ENCODE measurements at regions not wholly inside any gene's neighbourhood (a gene's known extent, or its start where the extent isn't known, plus 50 kb on each side); places are given as distances from the start of the nearest gene placed in this dataset.
"Not testable (repeated sequence)": the region's sequence is repeated elsewhere in the genome, so short reads cannot be mapped to it uniquely, and the experiment has no call there.

DNA sequence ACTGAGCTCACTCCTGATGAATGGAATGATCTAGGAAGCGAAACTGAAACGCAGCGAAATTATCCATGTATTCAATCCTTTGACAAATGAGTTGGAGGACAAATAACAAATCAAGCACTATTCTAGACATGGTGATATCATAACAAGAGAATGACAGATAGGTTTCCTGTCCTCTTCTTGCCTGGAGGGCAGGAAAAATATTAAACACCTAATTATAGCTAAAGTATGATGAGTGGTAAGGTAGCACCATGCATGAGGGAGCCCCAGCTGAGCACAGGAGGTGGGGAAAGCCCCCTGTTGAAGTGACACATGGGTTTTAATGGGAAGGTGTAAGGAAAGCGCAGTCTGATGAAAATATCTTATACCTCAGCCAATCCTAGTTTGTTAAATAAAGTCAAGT is 225.2 kb downstream of the NPR3 start:
- Histone ChIP-seq H3K4me2 (no peak overlapping the region), H3K9me3 (replicated peaks in 1 of 11) (no peaks in the 10 kb centered on the region), H3K4me1 (no peaks in the 10 kb centered on the region), H4K20me1 (no peaks in the 10 kb centered on the region), H3K36me3 (no peaks in the 10 kb centered on the region), H3K9ac (no peak overlapping the region), H3K27ac (no peak overlapping the region), H3K27me3 (no peaks in the 10 kb centered on the region), H3K4me3 (no peak overlapping the region)
- no peak for TF ChIP-seq Cebpa-rat (IDR thresholded peaks at IDR 0.05)

DNA sequence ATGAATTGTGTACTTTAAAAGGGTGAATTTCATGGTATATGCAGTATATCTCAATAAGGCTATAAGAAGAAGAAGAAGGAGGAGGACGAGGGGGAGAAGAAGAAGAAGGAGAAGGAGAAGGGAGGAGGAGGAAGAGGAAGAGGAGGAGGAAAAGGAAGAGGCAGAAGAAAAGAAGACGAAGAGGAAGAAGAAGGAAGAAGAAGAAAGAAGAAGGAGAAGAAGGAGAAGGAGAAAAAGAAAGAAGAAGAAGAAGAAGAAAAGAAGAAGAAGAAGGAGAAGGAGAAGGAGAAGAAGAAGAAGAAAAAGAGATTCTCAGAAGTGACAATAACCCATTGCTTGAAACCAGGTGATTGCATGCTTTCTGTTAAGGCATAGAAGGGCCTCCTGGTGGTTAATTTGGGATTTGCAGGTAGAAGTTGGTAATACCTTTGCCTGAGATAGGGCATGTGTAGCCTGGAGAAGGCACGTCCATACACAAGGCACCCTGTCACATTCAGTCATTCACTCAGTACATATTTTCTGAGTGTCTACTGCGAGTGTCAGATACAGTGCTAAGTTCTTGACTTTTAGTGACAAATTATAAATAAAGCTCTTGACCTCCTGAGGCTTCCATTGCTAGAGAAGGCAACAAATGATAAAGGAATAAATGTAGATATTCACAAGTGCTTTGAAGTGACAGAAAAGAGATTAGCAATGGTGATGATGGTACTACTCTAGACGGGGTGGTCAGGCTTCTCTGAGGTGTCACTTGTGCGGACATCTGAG is 231.3 kb downstream of the NPR3 start:
- H4K20me1 ChIP-seq, result no peaks in the 10 kb centered on the region
- H3K9me3 ChIP-seq (replicated peaks in 1 of 11), result no peaks in the 10 kb centered on the region; a peak in 1 of 22 replicates
- no peak overlapping the region for H3K27ac ChIP-seq

DNA sequence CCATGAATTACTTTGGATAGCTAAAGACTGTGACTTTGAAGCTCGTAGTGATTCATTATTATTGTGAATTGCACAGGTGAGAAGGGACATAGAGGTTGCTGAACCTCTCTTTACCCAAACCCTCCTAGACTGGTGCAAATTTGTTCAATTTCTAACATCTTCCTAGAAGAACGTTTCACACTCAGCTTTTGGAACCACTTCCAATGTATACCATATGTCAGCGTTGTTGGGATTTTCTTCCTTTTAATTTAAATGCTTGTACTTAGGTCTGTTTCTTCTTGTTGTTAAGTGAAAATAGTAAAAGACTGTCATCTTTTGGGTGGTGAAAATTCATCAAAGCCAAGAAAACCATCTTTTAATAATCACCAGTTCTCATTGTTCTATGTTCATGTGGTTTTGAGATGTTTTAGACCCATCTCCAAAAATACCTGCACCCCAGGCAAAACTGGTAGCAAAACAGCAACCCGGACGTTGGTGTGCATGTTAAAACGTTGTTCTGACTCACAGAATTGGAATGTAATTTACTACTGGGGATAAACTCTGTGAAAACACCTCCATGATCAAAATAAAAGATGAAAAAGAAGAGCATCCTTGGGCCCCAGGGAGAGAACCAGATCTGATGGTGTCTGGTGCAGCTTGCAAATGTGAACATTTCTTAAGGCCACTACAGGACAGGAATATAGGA is 238.3 kb downstream of the NPR3 start:
- Histone ChIP-seq H4K20me1 (no peaks in the 10 kb centered on the region), H3K27ac (no peak overlapping the region), H3K36me3 (no peaks in the 10 kb centered on the region), H3K4me1 (no peaks in the 10 kb centered on the region), H3K27me3 (no peaks in the 10 kb centered on the region), H3K4me3 (no peak overlapping the region), H3K9me3 (replicated peaks in 1 of 11) (no peaks in the 10 kb centered on the region; a peak in 2 of 22 replicates), H3K4me2 (no peak overlapping the region), H3K9ac (no peak overlapping the region)
- TF ChIP-seq Cebpa-rat (IDR thresholded peaks at IDR 0.05), result no peak

More for the DNA sequence above, 231.3 kb downstream of the NPR3 start:
- Histone ChIP-seq H3K4me3 (no peak overlapping the region), H3K27me3 (no peaks in the 10 kb centered on the region), H3K9ac (no peak overlapping the region), H3K4me2 (no peak overlapping the region), H3K4me1 (no peaks in the 10 kb centered on the region), H3K36me3 (no peaks in the 10 kb centered on the region)
- no peak for TF ChIP-seq Cebpa-rat (IDR thresholded peaks at IDR 0.05)

DNA sequence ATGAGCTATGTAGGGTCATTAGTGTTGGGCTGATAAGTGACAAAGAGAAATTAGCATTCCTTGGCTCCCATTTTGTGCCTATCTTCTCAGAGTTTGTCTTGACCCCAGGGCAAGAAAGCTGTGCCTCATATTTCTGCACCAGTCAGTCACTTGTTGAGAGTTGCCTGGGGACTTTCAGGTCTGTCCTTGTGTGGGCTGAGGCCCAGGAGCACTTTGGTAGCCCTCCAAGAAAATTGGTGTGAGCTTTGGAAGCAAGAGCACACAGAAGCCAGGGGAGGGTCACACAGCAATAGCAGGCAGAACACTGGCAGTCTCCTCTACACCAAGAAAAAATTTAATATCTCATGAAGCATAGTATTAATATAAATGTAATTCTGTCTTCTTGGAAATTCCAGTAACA is 239.9 kb downstream of the NPR3 start:
- H4K20me1 ChIP-seq, result no peaks in the 10 kb centered on the region
- no peak overlapping the region for H3K4me2 ChIP-seq
- H3K9me3 ChIP-seq (replicated peaks in 1 of 11), result no peaks in the 10 kb centered on the region; a peak in 2 of 22 replicates
- H3K27me3 ChIP-seq, result no peaks in the 10 kb centered on the region
- H3K36me3 ChIP-seq, result no peaks in the 10 kb centered on the region
- no peak overlapping the region for H3K27ac ChIP-seq
- no peak overlapping the region for H3K4me3 ChIP-seq
- TF ChIP-seq Cebpa-rat (IDR thresholded peaks at IDR 0.05), result no peak
- no peak overlapping the region for H3K9ac ChIP-seq
- no peaks in the 10 kb centered on the region for H3K4me1 ChIP-seq

DNA sequence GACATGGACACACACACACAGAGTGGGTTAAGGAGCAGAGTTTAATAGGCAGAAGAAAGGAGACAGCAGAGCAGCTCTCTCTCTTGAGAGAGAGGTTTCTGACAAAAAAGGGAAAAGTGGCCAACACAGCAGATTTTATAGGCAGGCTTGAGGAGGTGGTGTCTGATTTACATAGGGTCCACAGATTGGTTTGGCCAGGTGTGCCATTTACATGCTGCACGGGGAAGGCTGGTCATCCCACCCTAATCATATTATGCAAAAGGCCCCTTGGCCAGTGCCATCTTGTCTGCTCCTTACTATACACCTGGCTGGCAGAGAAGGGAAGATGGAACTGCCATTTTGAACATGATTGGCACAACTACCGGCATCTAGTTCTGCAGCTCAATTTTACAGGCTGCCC is 240.8 kb downstream of the NPR3 start:
- H3K4me2 ChIP-seq, result no peak overlapping the region
- no peaks in the 10 kb centered on the region for H3K27me3 ChIP-seq
- H3K27ac ChIP-seq, result no peak overlapping the region
- no peak overlapping the region for H3K9ac ChIP-seq
- no peaks in the 10 kb centered on the region for H3K4me1 ChIP-seq
- H3K4me3 ChIP-seq, result no peak overlapping the region
- H4K20me1 ChIP-seq, result no peaks in the 10 kb centered on the region
- H3K9me3 ChIP-seq (replicated peaks in 1 of 11), result no peaks in the 10 kb centered on the region; a peak in 2 of 22 replicates
- no peaks in the 10 kb centered on the region for H3K36me3 ChIP-seq
- TF ChIP-seq Cebpa-rat (IDR thresholded peaks at IDR 0.05), result no peak

DNA sequence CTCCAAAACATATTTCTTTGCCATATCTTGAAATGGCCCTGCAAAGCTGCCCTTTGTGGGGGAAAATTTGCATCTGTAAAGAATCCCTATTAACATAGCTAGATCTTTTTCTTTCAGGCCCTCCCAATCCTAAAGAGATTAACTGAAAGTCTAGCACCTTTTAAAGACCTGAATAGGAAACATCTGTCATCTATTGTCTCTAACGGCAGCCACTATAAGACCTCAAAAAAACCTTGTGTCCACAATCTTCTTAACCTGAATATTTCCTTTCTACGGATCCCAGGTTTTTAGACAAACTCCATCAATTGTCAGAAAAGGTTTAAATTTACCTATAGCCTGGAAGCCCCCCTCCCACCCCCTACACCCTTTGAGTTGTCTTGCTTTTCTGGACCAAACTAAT is 241.3 kb downstream of the NPR3 start:
- H3K36me3 ChIP-seq; H3K9me3 ChIP-seq (replicated peaks in 1 of 11); H3K9ac ChIP-seq; H3K27me3 ChIP-seq; H4K20me1 ChIP-seq; H3K27ac ChIP-seq; H3K4me2 ChIP-seq; H3K4me1 ChIP-seq; H3K4me3 ChIP-seq: not testable (repeated sequence)

DNA sequence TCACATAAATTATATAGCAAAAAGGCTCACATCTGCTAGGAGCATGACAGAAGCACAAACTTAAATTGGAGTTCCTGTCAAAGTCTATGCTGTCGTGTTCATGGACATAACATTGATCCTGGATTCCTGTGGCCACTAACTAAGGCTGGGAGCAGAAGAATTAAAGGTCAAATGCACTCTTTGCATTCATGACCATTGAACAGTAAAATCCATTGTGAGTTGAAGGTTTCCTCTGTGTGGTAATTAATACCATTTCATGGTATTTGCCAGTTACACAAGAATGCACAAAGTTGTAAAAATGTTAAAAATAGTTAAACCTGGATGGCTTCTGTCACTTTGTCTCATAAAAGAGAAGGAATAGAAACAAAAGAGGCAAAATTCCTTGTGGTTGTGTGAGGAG is 242.6 kb downstream of the NPR3 start:
- Histone ChIP-seq H3K4me1 (no peaks in the 10 kb centered on the region), H3K36me3 (no peaks in the 10 kb centered on the region), H3K27ac (no peak overlapping the region), H3K9ac (no peak overlapping the region), H3K9me3 (replicated peaks in 1 of 11) (no peaks in the 10 kb centered on the region; a peak in 1 of 22 replicates), H3K27me3 (no peaks in the 10 kb centered on the region), H3K4me2 (no peak overlapping the region), H4K20me1 (no peaks in the 10 kb centered on the region), H3K4me3 (no peak overlapping the region)
- TF ChIP-seq Cebpa-rat (IDR thresholded peaks at IDR 0.05), result no peak

DNA sequence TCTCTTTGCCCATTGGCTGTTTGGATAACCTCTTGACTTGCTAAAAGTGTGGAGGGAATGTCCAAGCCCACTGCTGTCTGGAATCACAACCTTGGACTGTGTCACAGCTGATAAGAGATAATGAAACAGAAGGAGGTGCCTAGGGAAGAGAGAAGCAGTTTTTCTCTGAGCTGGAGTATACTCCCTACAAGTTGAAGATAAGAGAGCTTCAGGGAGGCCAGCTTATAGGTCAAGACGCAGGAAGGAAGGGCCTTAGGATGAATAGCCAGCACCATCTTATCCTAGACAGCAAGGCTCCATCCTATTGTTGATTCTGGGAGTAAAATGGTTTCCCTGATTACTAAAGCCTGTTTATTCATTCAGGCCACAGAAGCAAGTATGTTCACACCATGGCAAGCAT is 244.7 kb downstream of the NPR3 start:
- TF ChIP-seq Cebpa-rat (IDR thresholded peaks at IDR 0.05), result no peak
- H3K4me2 ChIP-seq, result no peak overlapping the region
- no peak overlapping the region for H3K9ac ChIP-seq
- H3K9me3 ChIP-seq (replicated peaks in 1 of 11), result no peaks in the 10 kb centered on the region; a peak in 1 of 22 replicates
- no peaks in the 10 kb centered on the region for H3K27me3 ChIP-seq
- no peak overlapping the region for H3K4me3 ChIP-seq
- no peaks in the 10 kb centered on the region for H4K20me1 ChIP-seq
- no peak overlapping the region for H3K27ac ChIP-seq
- no peaks in the 10 kb centered on the region for H3K36me3 ChIP-seq
- no peaks in the 10 kb centered on the region for H3K4me1 ChIP-seq

DNA sequence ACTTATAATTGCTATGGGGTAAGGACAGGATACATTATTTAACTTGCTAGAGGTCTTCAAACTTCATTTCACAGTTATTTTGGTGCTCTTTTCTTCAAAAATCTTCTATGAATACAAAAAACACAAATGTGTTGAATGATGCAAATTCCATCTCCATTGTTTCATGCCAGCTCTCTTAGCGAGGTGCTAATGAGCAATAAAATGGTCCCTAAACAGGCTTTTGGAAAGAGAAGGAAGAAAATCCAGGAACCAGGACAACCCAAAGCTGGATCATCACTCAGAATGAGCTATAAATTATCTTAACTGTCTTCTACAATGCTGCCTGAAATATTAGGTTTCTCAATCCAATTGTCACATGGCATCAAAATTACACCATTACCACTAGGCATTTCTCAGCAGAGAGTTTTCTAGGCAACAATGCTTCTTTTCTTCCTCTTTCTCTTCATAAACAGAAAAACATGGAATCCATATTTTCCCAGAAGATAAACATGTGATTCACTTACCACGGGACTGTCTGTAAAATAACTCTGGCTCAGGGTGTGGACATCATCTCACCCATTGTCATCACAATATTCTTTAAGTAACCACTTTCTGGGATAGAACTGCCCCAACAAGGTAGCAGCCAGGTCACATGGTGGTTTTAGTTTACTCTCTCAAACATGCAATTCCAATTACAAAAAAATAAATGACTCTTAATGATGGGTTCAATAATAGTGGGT is 249.4 kb downstream of the NPR3 start:
- no peak for TF ChIP-seq Cebpa-rat (IDR thresholded peaks at IDR 0.05)
- H3K27ac ChIP-seq, result peak overlapping the region in 1 of 11 experiments; percentile 9; a peak in 1 of 22 replicates
- H3K9ac ChIP-seq, result no peak overlapping the region
- H3K4me1 ChIP-seq, result no peaks in the 10 kb centered on the region
- H3K4me2 ChIP-seq, result no peak overlapping the region
- no peaks in the 10 kb centered on the region for H4K20me1 ChIP-seq
- no peak overlapping the region for H3K4me3 ChIP-seq
- H3K36me3 ChIP-seq, result no peaks in the 10 kb centered on the region
- H3K27me3 ChIP-seq, result no peaks in the 10 kb centered on the region
- H3K9me3 ChIP-seq (replicated peaks in 1 of 11), result no peaks in the 10 kb centered on the region

Data from BLaER1 treated with 17β-estradiol and CSF1 and Interleukin-3, amounts not matched to agents 10 nM and 100 nM (cell line).